GM23338 (cell line): ENCODE measurements at regions not wholly inside any gene's neighbourhood (a gene's known extent, or its start where the extent isn't known, plus 50 kb on each side); places are given as distances from the start of the nearest gene placed in this dataset.

Experiments
- ATAC-seq: fragments of 200-7000 bp; cut with Tn5 transposase; 3 replicates; pipeline ENCODE4 v1.9.1; 2020
- DNase-seq: peaks from one replicate; pipeline ENCODE4 v3.0.0-alpha.2; 2015; ENCODE audit warnings: low spot score
- H2AFZ ChIP-seq: fragments of 200-600 bp; sonication (generic); 2 replicates; pipeline ENCODE4 v1.8.0; 2016; ENCODE audit warnings: antibody characterized with exemption, mild to moderate bottlenecking, moderate library complexity
- H3F3A ChIP-seq: fragments of 200-600 bp; sonication (generic); replicated peaks from 2 replicates; pipeline ENCODE4 v1.8.0; 2017; ENCODE audit warnings: antibody characterized with exemption, mixed run types, low read depth
- H3K27ac ChIP-seq: fragments of 200-600 bp; sonication (generic); 2 replicates; pipeline ENCODE4 v1.6.1; 2016; ENCODE audit warnings: low read depth
- H3K27me3 ChIP-seq: fragments of 200-600 bp; sonication (generic); 2 replicates; pipeline ENCODE4 v1.8.0; 2016; ENCODE audit warnings: mild to moderate bottlenecking, mixed run types, moderate library complexity; ENCODE audit not compliant: insufficient read depth
- H3K36me3 ChIP-seq: fragments of 200-600 bp; sonication (generic); 2 replicates; pipeline ENCODE4 v1.8.0; 2016; ENCODE audit warnings: mild to moderate bottlenecking; ENCODE audit not compliant: insufficient read depth
- H3K4me1 ChIP-seq: fragments of 200-600 bp; sonication (generic); 2 replicates; pipeline ENCODE4 v1.8.0; 2016; ENCODE audit warnings: mild to moderate bottlenecking, moderate library complexity; ENCODE audit not compliant: insufficient read depth
- H3K4me2 ChIP-seq: fragments of 200-600 bp; sonication (generic); 2 replicates; pipeline ENCODE4 v1.7.1; 2017; ENCODE audit warnings: mixed run types
- H3K4me3 ChIP-seq: fragments of 200-600 bp; sonication (generic); 2 replicates; pipeline ENCODE4 v1.6.1; 2016; ENCODE audit warnings: mixed run types
- H3K79me2 ChIP-seq: fragments of 200-600 bp; sonication (generic); replicated peaks from 2 replicates; pipeline ENCODE4 v1.8.0; 2017; ENCODE audit warnings: mild to moderate bottlenecking; ENCODE audit not compliant: insufficient read depth
- H3K9me2 ChIP-seq: fragments of 200-600 bp; sonication (generic); 2 replicates; pipeline ENCODE4 v1.8.0; 2017; ENCODE audit not compliant: insufficient read depth
- H4K20me1 ChIP-seq: fragments of 200-600 bp; sonication (generic); replicated peaks from 2 replicates; pipeline ENCODE4 v1.8.0; 2017; ENCODE audit warnings: mild to moderate bottlenecking; ENCODE audit not compliant: insufficient read depth
- H3K27ac Mint-ChIP-seq: 2 replicates; pipeline ENCODE4 v1.8.0; 2020; ENCODE audit warnings: inconsistent platforms, mild to moderate bottlenecking, moderate library complexity, mixed read lengths
- H3K27me3 Mint-ChIP-seq: 3 replicates; pipeline ENCODE4 v1.8.0; 2022; ENCODE audit warnings: low read depth, mild to moderate bottlenecking, moderate library complexity, mixed read lengths, inconsistent platforms; ENCODE audit not compliant: insufficient read depth, poor library complexity
- H3K36me3 Mint-ChIP-seq: 3 replicates; pipeline ENCODE4 v1.8.0; 2021; ENCODE audit warnings: low read depth, mild to moderate bottlenecking, inconsistent platforms, moderate library complexity, mixed read lengths
- H3K4me1 Mint-ChIP-seq: 3 replicates; pipeline ENCODE4 v1.8.0; 2020; ENCODE audit warnings: mild to moderate bottlenecking, inconsistent platforms, mixed read lengths
- H3K4me3 Mint-ChIP-seq: 3 replicates; pipeline ENCODE4 v1.8.0; 2021; ENCODE audit warnings: moderate library complexity, mild to moderate bottlenecking, inconsistent platforms, mixed read lengths
- H3K9me3 Mint-ChIP-seq: 3 replicates; pipeline ENCODE4 v1.8.0; 2020; ENCODE audit warnings: moderate library complexity, mild to moderate bottlenecking, inconsistent platforms, mixed read lengths
- CREB1 ChIP-seq: fragments of 250-450 bp; sonication (Bioruptor Pico); IDR thresholded peaks from 2 replicates; pipeline ENCODE4 v1.5.0; 2020; ENCODE audit warnings: low read depth, mild to moderate bottlenecking, moderate library complexity
- CTCF ChIP-seq, 2 experiments: fragments of 200-600 bp in 1 of 2; sonication (generic) in 1 of 2; conservative IDR thresholded peaks; 2 replicates each; pipeline versions ENCODE4 v1.5.1 to v1.6.1; 2016 to 2017; ENCODE audit warnings: antibody characterized with exemption in 2 of 2, low read depth in 2 of 2, mild to moderate bottlenecking in 2 of 2, moderate library complexity in 1 of 2
- ETS1 ChIP-seq: IDR thresholded peaks from 2 replicates; pipeline ENCODE4 v1.6.1; 2016; ENCODE audit warnings: antibody characterized with exemption
- EZH2 ChIP-seq: fragments of 200-600 bp; sonication (generic); IDR thresholded peaks from one replicate; pipeline ENCODE4 v1.8.0; 2017; ENCODE audit warnings: antibody characterized with exemption, mild to moderate bottlenecking, low read depth; ENCODE audit not compliant: unreplicated experiment
- EZH2phosphoT487 ChIP-seq: fragments of 200-600 bp; sonication (generic); IDR thresholded peaks from one replicate; pipeline ENCODE4 v1.8.1; 2018; ENCODE audit warnings: antibody characterized with exemption; ENCODE audit not compliant: unreplicated experiment
- JUNB ChIP-seq: IDR thresholded peaks from one replicate; pipeline ENCODE4 v1.6.1; 2016; ENCODE audit warnings: antibody characterized with exemption; ENCODE audit not compliant: unreplicated experiment
- NANOG ChIP-seq: IDR thresholded peaks from 2 replicates; pipeline ENCODE4 v1.6.1; 2016; ENCODE audit warnings: antibody characterized with exemption, borderline replicate concordance
- POLR2AphosphoS5 ChIP-seq: IDR thresholded peaks from 2 replicates; pipeline ENCODE4 v1.6.1; 2016; ENCODE audit warnings: antibody characterized with exemption, low read depth
- REST ChIP-seq: IDR thresholded peaks from one replicate; pipeline ENCODE4 v1.6.1; 2018; ENCODE audit warnings: antibody characterized with exemption; ENCODE audit not compliant: unreplicated experiment
- ZNF114 ChIP-seq: fragments of 250-450 bp; sonication (Bioruptor Pico); IDR thresholded peaks from 2 replicates; pipeline ENCODE4 v1.5.0; 2020; ENCODE audit warnings: mild to moderate bottlenecking, moderate library complexity
- ZNF331 ChIP-seq: fragments of 250-450 bp; sonication (Bioruptor Pico); IDR thresholded peaks from 2 replicates; pipeline ENCODE4 v1.5.0; 2020; ENCODE audit warnings: low read depth, mild to moderate bottlenecking, moderate library complexity

GRCh38 chrX:79570524-79571240 is 203.5 kb upstream of the ITM2A start:
- Mint-ChIP-seq H3K36me3 (no peaks in the 10 kb centered on the region; the same call in 2 of the 3 replicates), H3K4me1 (no peaks in the 10 kb centered on the region), H3K4me3 (no peak overlapping the region), H3K27me3 (no peaks in the 10 kb centered on the region), H3K9me3 (peaks cover 9% of the 10 kb centered on the region), H3K27ac (no peak overlapping the region)
- H3K27ac ChIP-seq, result no peak overlapping the region
- no peak overlapping the region for H3K4me3 ChIP-seq
- H3K27me3 ChIP-seq, result no peaks in the 10 kb centered on the region
- ATAC-seq (no peak), DNase-seq (no peak)
- H3F3A ChIP-seq, result no peaks in the 10 kb centered on the region
- no peak overlapping the region for H2AFZ ChIP-seq
- no peaks in the 10 kb centered on the region for H3K4me1 ChIP-seq
- H3K9me2 ChIP-seq, result no peaks in the 10 kb centered on the region
- TF ChIP-seq EZH2 (no peak), EZH2phosphoT487 (no peak), ZNF331 (CRISPR knock-in tag) (no peak), POLR2AphosphoS5 (no peak), JUNB (no peak), CTCF (conservative IDR thresholded peaks at IDR 0.05; ENCODE audit: low read depth in 2 of 2) (no peak), ETS1 (no peak), REST (no peak), NANOG (no peak), ZNF114 (no peak), CREB1 (CRISPR knock-in tag) (no peak)
- H4K20me1 ChIP-seq, result no peaks in the 10 kb centered on the region
- H3K79me2 ChIP-seq, result no peaks in the 10 kb centered on the region
- H3K4me2 ChIP-seq, result no peak overlapping the region
- H3K36me3 ChIP-seq, result no peaks in the 10 kb centered on the region
